Immature natural killer cell (primary cell): ENCODE measurements at regions not wholly inside any gene's neighbourhood (a gene's known extent, or its start where the extent isn't known, plus 50 kb on each side); places are given as distances from the start of the nearest gene placed in this dataset.

Source experiments
- DNase-seq, 3 donors: peaks; one replicate each; pipeline ENCODE4 v3.0.0; 2022; ENCODE audit warnings: mixed read lengths in 1 of 3
- H3K27ac Mint-ChIP-seq, 6 donors: one replicate each; pipeline ENCODE4 v1.8.0; 2020; ENCODE audit warnings: mixed read lengths in 6 of 6, mild to moderate bottlenecking in 5 of 6, inconsistent platforms in 4 of 6, moderate library complexity in 3 of 6
- H3K27me3 Mint-ChIP-seq, 3 donors: one replicate each; pipeline ENCODE4 v1.8.0; 2020 to 2021; ENCODE audit warnings: low read depth in 3 of 3, mild to moderate bottlenecking in 3 of 3, mixed read lengths in 3 of 3, moderate library complexity in 3 of 3, inconsistent platforms in 1 of 3
- H3K36me3 Mint-ChIP-seq, 3 donors: one replicate each; pipeline ENCODE4 v1.8.0; 2020; ENCODE audit warnings: mixed read lengths in 3 of 3, inconsistent platforms in 2 of 3, mild to moderate bottlenecking in 2 of 3
- H3K4me1 Mint-ChIP-seq, 2 donors: one replicate each; pipeline ENCODE4 v1.8.0; 2020; ENCODE audit warnings: inconsistent platforms in 2 of 2, mild to moderate bottlenecking in 2 of 2, mixed read lengths in 2 of 2, moderate library complexity in 1 of 2
- H3K4me3 Mint-ChIP-seq, 5 donors: one replicate each; pipeline ENCODE4 v1.8.0; 2020; ENCODE audit warnings: mild to moderate bottlenecking in 5 of 5, mixed read lengths in 5 of 5, inconsistent platforms in 3 of 5, moderate library complexity in 3 of 5
- H3K9me3 Mint-ChIP-seq, 6 donors: one replicate each; pipeline ENCODE4 v1.8.0; 2020; ENCODE audit warnings: mild to moderate bottlenecking in 6 of 6, mixed read lengths in 6 of 6, inconsistent platforms in 4 of 6, moderate library complexity in 3 of 6

- H3K4me1 Mint-ChIP-seq, result peaks cover 0 to 5% of the 10 kb centered on the region in 2 donors
- H3K4me3 Mint-ChIP-seq, result no peak overlapping the region
- peaks cover 0 to 11% (median 5%) of the 10 kb centered on the region in 3 donors for H3K36me3 Mint-ChIP-seq
- no peak for DNase-seq
- peaks cover 0 to 16% (median 0%) of the 10 kb centered on the region in 3 donors for H3K27me3 Mint-ChIP-seq
- H3K9me3 Mint-ChIP-seq, result peaks cover 0 to 5% (median 0%) of the 10 kb centered on the region in 6 donors
- no peak overlapping the region for H3K27ac Mint-ChIP-seq
These were observed 133.0 kb upstream of the LMCD1 start for GRCh38 chr3:8368598-8368997.

- peaks cover 0 to 5% (median 1%) of the 10 kb centered on the region in 6 donors for H3K9me3 Mint-ChIP-seq
- no peak overlapping the region for H3K27ac Mint-ChIP-seq
- H3K4me1 Mint-ChIP-seq, result peaks cover 0 to 5% of the 10 kb centered on the region in 2 donors
- H3K27me3 Mint-ChIP-seq, result peaks cover 0 to 18% (median 3%) of the 10 kb centered on the region in 3 donors
- no peak overlapping the region for H3K4me3 Mint-ChIP-seq
- DNase-seq, result no peak
- peaks cover 0 to 8% (median 5%) of the 10 kb centered on the region in 3 donors for H3K36me3 Mint-ChIP-seq
These were observed 132.0 kb upstream of the LMCD1 start for GRCh38 chr3:8369638-8370037.

- Mint-ChIP-seq H3K27me3 (peaks cover 2 to 19% (median 4%) of the 10 kb centered on the region in 3 donors), H3K9me3 (peaks cover under 1 to 6% (median 4%) of the 10 kb centered on the region in 6 donors), H3K27ac (no peak overlapping the region), H3K4me3 (no peak overlapping the region), H3K4me1 (peaks cover 0 to 5% of the 10 kb centered on the region in 2 donors), H3K36me3 (peaks cover 6 to 10% (median 10%) of the 10 kb centered on the region in 3 donors)
- no peak for DNase-seq
These were observed 130.5 kb upstream of the LMCD1 start for GRCh38 chr3:8371085-8371551.

GRCh38 chr3:8371960-8372463 is 129.6 kb upstream of the LMCD1 start:
- Mint-ChIP-seq H3K9me3 (peaks cover 2 to 12% (median 4%) of the 10 kb centered on the region in 6 donors), H3K27me3 (peaks cover 2 to 19% (median 4%) of the 10 kb centered on the region in 3 donors), H3K27ac (no peak overlapping the region), H3K4me1 (peaks cover 0 to 5% of the 10 kb centered on the region in 2 donors), H3K36me3 (peaks cover 7 to 12% (median 10%) of the 10 kb centered on the region in 3 donors), H3K4me3 (no peak overlapping the region)
- DNase-seq, result no peak

- Mint-ChIP-seq H3K4me3 (no peak overlapping the region), H3K4me1 (no peaks in the 10 kb centered on the region), H3K27me3 (peaks cover 0 to 3% (median 3%) of the 10 kb centered on the region in 3 donors), H3K9me3 (peaks cover 0 to 8% (median under 1%) of the 10 kb centered on the region in 6 donors), H3K27ac (no peak overlapping the region), H3K36me3 (peaks cover 0 to 6% (median under 1%) of the 10 kb centered on the region in 3 donors)
- DNase-seq, result no peak
These were observed 120.5 kb upstream of the LMCD1 start for GRCh38 chr3:8380904-8381704.

GRCh38 chr3:8385848-8386620 is 115.6 kb upstream of the LMCD1 start:
- H3K27ac Mint-ChIP-seq, result no peak overlapping the region
- H3K36me3 Mint-ChIP-seq, result peaks cover 0 to 2% (median 0%) of the 10 kb centered on the region in 3 donors
- DNase-seq, result no peak
- H3K4me1 Mint-ChIP-seq, result no peaks in the 10 kb centered on the region
- no peak overlapping the region for H3K4me3 Mint-ChIP-seq
- H3K9me3 Mint-ChIP-seq, result peaks cover 0 to 3% (median 0%) of the 10 kb centered on the region in 6 donors
- H3K27me3 Mint-ChIP-seq, result peaks cover 0 to 5% (median 2%) of the 10 kb centered on the region in 3 donors

- Mint-ChIP-seq H3K4me1 (no peaks in the 10 kb centered on the region), H3K27ac (no peak overlapping the region), H3K36me3 (peaks cover 0 to 2% (median 0%) of the 10 kb centered on the region in 3 donors), H3K4me3 (no peak overlapping the region), H3K9me3 (peaks cover 0 to 2% (median 0%) of the 10 kb centered on the region in 6 donors), H3K27me3 (peaks cover under 1 to 5% (median 2%) of the 10 kb centered on the region in 3 donors)
- no peak for DNase-seq
These were observed 114.1 kb upstream of the LMCD1 start for GRCh38 chr3:8387571-8387970.

GRCh38 chr3:8399686-8400085 is 101.9 kb upstream of the LMCD1 start:
- no peak overlapping the region for H3K27ac Mint-ChIP-seq
- DNase-seq, result no peak
- no peaks in the 10 kb centered on the region for H3K4me1 Mint-ChIP-seq
- no peaks in the 10 kb centered on the region for H3K9me3 Mint-ChIP-seq
- H3K4me3 Mint-ChIP-seq, result no peak overlapping the region
- peaks cover 2 to 4% (median 4%) of the 10 kb centered on the region in 3 donors for H3K27me3 Mint-ChIP-seq
- peaks cover 0 to 5% (median 0%) of the 10 kb centered on the region in 3 donors for H3K36me3 Mint-ChIP-seq

GRCh38 chr3:8400911-8401310 is 100.7 kb upstream of the LMCD1 start:
- peaks cover 0 to 3% (median 0%) of the 10 kb centered on the region in 6 donors for H3K9me3 Mint-ChIP-seq
- no peak overlapping the region for H3K4me3 Mint-ChIP-seq
- H3K36me3 Mint-ChIP-seq, result peaks cover 0 to 5% (median 0%) of the 10 kb centered on the region in 3 donors
- peaks cover 2 to 4% (median 4%) of the 10 kb centered on the region in 3 donors for H3K27me3 Mint-ChIP-seq
- DNase-seq, result no peak
- no peak overlapping the region for H3K27ac Mint-ChIP-seq
- H3K4me1 Mint-ChIP-seq, result no peaks in the 10 kb centered on the region

- Mint-ChIP-seq H3K9me3 (peaks cover 0 to 4% (median 0%) of the 10 kb centered on the region in 6 donors), H3K4me1 (no peaks in the 10 kb centered on the region), H3K4me3 (no peak overlapping the region), H3K27ac (no peak overlapping the region), H3K36me3 (peaks cover 0 to 5% (median 0%) of the 10 kb centered on the region in 3 donors), H3K27me3 (peaks cover 0 to 4% (median 4%) of the 10 kb centered on the region in 3 donors)
- DNase-seq, result no peak
These were observed 97.6 kb upstream of the LMCD1 start for GRCh38 chr3:8403996-8404395.

GRCh38 chr3:8405144-8405543 is 96.5 kb upstream of the LMCD1 start:
- peaks cover 0 to 4% (median 0%) of the 10 kb centered on the region in 6 donors for H3K9me3 Mint-ChIP-seq
- H3K27ac Mint-ChIP-seq, result no peak overlapping the region
- peaks cover 0 to 4% (median 4%) of the 10 kb centered on the region in 3 donors for H3K27me3 Mint-ChIP-seq
- H3K36me3 Mint-ChIP-seq, result peaks cover 0 to 5% (median 0%) of the 10 kb centered on the region in 3 donors
- no peak for DNase-seq
- H3K4me1 Mint-ChIP-seq, result no peaks in the 10 kb centered on the region
- no peak overlapping the region for H3K4me3 Mint-ChIP-seq

GRCh38 chr3:8406479-8406878 is 95.1 kb upstream of the LMCD1 start:
- Mint-ChIP-seq H3K27ac (no peak overlapping the region), H3K9me3 (peaks cover 0 to 4% (median 0%) of the 10 kb centered on the region in 6 donors), H3K4me1 (no peaks in the 10 kb centered on the region), H3K4me3 (no peak overlapping the region), H3K36me3 (peaks cover 0 to 5% (median 0%) of the 10 kb centered on the region in 3 donors), H3K27me3 (peaks cover 0 to 4% (median 4%) of the 10 kb centered on the region in 3 donors)
- DNase-seq, result no peak

- Mint-ChIP-seq H3K27me3 (peaks cover 0 to 2% (median 1%) of the 10 kb centered on the region in 3 donors), H3K4me3 (no peak overlapping the region), H3K36me3 (peaks cover 0 to 3% (median 0%) of the 10 kb centered on the region in 3 donors), H3K27ac (peak overlapping the region in 2 of 6 donors; percentile 3 to 64), H3K9me3 (no peaks in the 10 kb centered on the region), H3K4me1 (peaks cover 9 to 12% of the 10 kb centered on the region in 2 donors)
- no peak for DNase-seq
These were observed 88.2 kb upstream of the LMCD1 start for GRCh38 chr3:8413337-8413926.
